IMR-90 (cell line): ENCODE measurements at regions not wholly inside any gene's neighbourhood (a gene's known extent, or its start where the extent isn't known, plus 50 kb on each side); places are given as distances from the start of the nearest gene placed in this dataset.

Source experiments
- ATAC-seq: fragments of 200-7000 bp; cut with Tn5 transposase; 2 replicates; pipeline ENCODE4 v1.9.1; 2020; ENCODE audit warnings: low read depth, mild to moderate bottlenecking, moderate library complexity
- BruUV-seq: library from RNA; stranded (reverse); fragments of 400-500 nt; replicated peaks from 2 replicates; lab custom pipeline; 2021; lab: Mats Ljungman, UMichigan
- CTCF ChIA-PET: fragments of 300-600 bp; formaldehyde crosslinking; extraction: SDS; loops from one replicate; lab custom pipeline; 2021; ENCODE audit warnings: antibody characterized with exemption; lab: Yijun Ruan, JAX
- POLR2A ChIA-PET: fragments of 300-600 bp; sonication (Branson Sonifier 250); formaldehyde crosslinking; loops from one replicate; lab custom pipeline; 2022; ENCODE audit warnings: antibody characterized with exemption; ENCODE audit not compliant: unreplicated experiment; lab: Charles Lee
- DNase-seq: peaks from one replicate; pipeline ENCODE4 v3.0.0; 2013
- H2AFZ ChIP-seq: replicated peaks from 2 replicates; pipeline ENCODE3; 2013; ENCODE audit warnings: low read length, mild to moderate bottlenecking; ENCODE audit not compliant: poor library complexity
- H2AK5ac ChIP-seq: 2 replicates; pipeline ENCODE4 v1.6.1; 2013; ENCODE audit warnings: low read depth, low read length, inconsistent platforms
- H2AK9ac ChIP-seq: replicated peaks from 2 replicates; pipeline ENCODE3; 2013; ENCODE audit warnings: mild to moderate bottlenecking, low read depth, low read length, moderate library complexity; ENCODE audit not compliant: poor library complexity
- H2BK120ac ChIP-seq: 2 replicates; pipeline ENCODE4 v1.6.1; 2013; ENCODE audit warnings: low read depth, low read length, inconsistent platforms
- H2BK15ac ChIP-seq: 3 replicates; pipeline ENCODE4 v1.6.1; 2013; ENCODE audit warnings: low read depth, low read length, inconsistent platforms
- H2BK20ac ChIP-seq: 2 replicates; pipeline ENCODE4 v1.6.1; 2013; ENCODE audit warnings: low read depth, mild to moderate bottlenecking, inconsistent platforms, low read length, moderate library complexity
- H2BK5ac ChIP-seq: 2 replicates; pipeline ENCODE4 v1.6.1; 2013; ENCODE audit warnings: mild to moderate bottlenecking, low read depth, low read length, inconsistent platforms; ENCODE audit not compliant: poor library complexity, severe bottlenecking
- H3K14ac ChIP-seq: replicated peaks from 2 replicates; pipeline ENCODE4 v1.6.1; 2013; ENCODE audit warnings: low read depth, low read length, inconsistent platforms
- H3K18ac ChIP-seq: 2 replicates; pipeline ENCODE4 v1.6.1; 2013; ENCODE audit warnings: low read depth, low read length, control low read depth
- H3K23ac ChIP-seq: 2 replicates; pipeline ENCODE4 v1.6.1; 2013; ENCODE audit warnings: low read depth, low read length, inconsistent platforms
- H3K27ac ChIP-seq: 2 replicates; pipeline ENCODE4 v1.5.1; 2013; ENCODE audit warnings: mild to moderate bottlenecking, control low read depth, low read length; ENCODE audit not compliant: insufficient read depth
- H3K27me3 ChIP-seq: 2 replicates; pipeline ENCODE4 v1.6.1; 2013; ENCODE audit warnings: low read length; ENCODE audit not compliant: control insufficient read depth, insufficient read depth
- H3K36me3 ChIP-seq: 2 replicates; pipeline ENCODE4 v1.6.1; 2013; ENCODE audit warnings: low read length, mixed read lengths; ENCODE audit not compliant: control insufficient read depth, insufficient read depth
- H3K4ac ChIP-seq: 2 replicates; pipeline ENCODE4 v1.6.1; 2013; ENCODE audit warnings: low read depth, low read length, inconsistent platforms
- H3K4me1 ChIP-seq: 2 replicates; pipeline ENCODE4 v1.6.1; 2013; ENCODE audit warnings: low read length, mixed read lengths; ENCODE audit not compliant: control insufficient read depth, insufficient read depth
- H3K4me2 ChIP-seq: 2 replicates; pipeline ENCODE4 v1.6.1; 2013; ENCODE audit warnings: low read depth, mild to moderate bottlenecking, control low read depth, low read length, moderate library complexity
- H3K4me3 ChIP-seq: 2 replicates; pipeline ENCODE4 v1.5.1; 2013; ENCODE audit warnings: low read depth, mild to moderate bottlenecking, control low read depth, low read length, moderate library complexity; ENCODE audit not compliant: insufficient read depth
- H3K56ac ChIP-seq: 2 replicates; pipeline ENCODE4 v1.6.1; 2013; ENCODE audit warnings: low read length, inconsistent platforms; ENCODE audit not compliant: insufficient read depth; ENCODE audit errors: extremely low read depth
- H3K79me1 ChIP-seq, 2 experiments: 2 replicates each; pipeline ENCODE4 v1.6.1; 2013; ENCODE audit warnings: low read length in 2 of 2, inconsistent platforms in 1 of 2, low read depth in 1 of 2
- H3K9ac ChIP-seq: 2 replicates; pipeline ENCODE4 v1.6.1; 2013; ENCODE audit warnings: low read depth, low read length, control low read depth
- H3K9me1 ChIP-seq: 2 replicates; pipeline ENCODE4 v1.6.1; 2013; ENCODE audit warnings: low read length, inconsistent platforms; ENCODE audit not compliant: insufficient read depth
- H3K9me3 ChIP-seq: 2 replicates; pipeline ENCODE4 v1.6.1; 2013; ENCODE audit warnings: low read length; ENCODE audit not compliant: control insufficient read depth, insufficient read depth
- H4K20me1 ChIP-seq: 2 replicates; pipeline ENCODE4 v1.6.1; 2013; ENCODE audit warnings: low read length, inconsistent platforms; ENCODE audit not compliant: insufficient read depth
- H4K5ac ChIP-seq: 2 replicates; pipeline ENCODE4 v1.6.1; 2013; ENCODE audit warnings: mild to moderate bottlenecking, low read depth, low read length, control low read depth
- H4K8ac ChIP-seq, 2 experiments: 2 replicates each; pipeline ENCODE4 v1.6.1; 2013; ENCODE audit warnings: low read depth in 2 of 2, low read length in 2 of 2, control low read depth in 1 of 2, inconsistent platforms in 1 of 2
- H4K91ac ChIP-seq: 2 replicates; pipeline ENCODE4 v1.6.1; 2013; ENCODE audit warnings: low read depth, low read length, inconsistent platforms; ENCODE audit not compliant: insufficient read depth
- CEBPB ChIP-seq: IDR thresholded peaks from 2 replicates; pipeline ENCODE4 v1.6.1; 2012; ENCODE audit warnings: low read depth, low read length, improper control_type of control experiment
- CTCF ChIP-seq: conservative IDR thresholded peaks from 2 replicates; pipeline ENCODE4 v1.5.1; 2012; ENCODE audit warnings: mild to moderate bottlenecking, low read depth, low read length, improper control_type of control experiment
- ELK1 ChIP-seq: fragments of 150-350 bp; IDR thresholded peaks from 2 replicates; pipeline ENCODE4 v1.6.1; 2016; ENCODE audit warnings: low read depth, mild to moderate bottlenecking, low read length, moderate library complexity, borderline replicate concordance
- FOS ChIP-seq: fragments of 150-350 bp; IDR thresholded peaks from 2 replicates; pipeline ENCODE4 v1.6.1; 2016; ENCODE audit warnings: low read depth, low read length
- RCOR1 ChIP-seq: IDR thresholded peaks from 2 replicates; pipeline ENCODE4 v1.6.1; 2012; ENCODE audit warnings: mild to moderate bottlenecking, low read length, improper control_type of control experiment; ENCODE audit not compliant: insufficient replicate concordance
- RFX5 ChIP-seq: IDR thresholded peaks from 2 replicates; pipeline ENCODE4 v1.8.0; 2012; ENCODE audit warnings: low read depth, mild to moderate bottlenecking, low read length, moderate library complexity
- WGBS, 2 experiments: methylation state at CpG; one replicate each; pipeline versions ENCODE4 v1.1.5 to v1.1.7; 2013; ENCODE audit warnings: missing lambda C conversion rate in 2 of 2; ENCODE audit not compliant: insufficient read length in 1 of 2; ENCODE audit errors: extremely low coverage in 2 of 2; 5-methylcytosine and 5-hydroxymethylcytosine counted together
- dilution Hi-C: fragments of 300-500 bp; cut with HindIII; formaldehyde crosslinking; loops from one replicate; pipeline ENCODE4 v1.14.3; 2018; ENCODE audit warnings: low sequenced_read_pairs; ENCODE audit not compliant: unreplicated experiment
- in situ Hi-C: fragments of 300-500 bp; cut with MboI; formaldehyde crosslinking; loops from 3 replicates; pipeline ENCODE4 v1.14.3; 2019; ENCODE audit warnings: low sequenced_read_pairs, inconsistent platforms, mixed read lengths
- intact Hi-C: fragments of 100-400 bp; cut with micrococcal nuclease; formaldehyde crosslinking; loops from 2 replicates; pipeline ENCODE4 v1.10.0; 2022

GRCh38 chr2:176907341-176907740 is 305.3 kb upstream of the HNRNPA3 start:
- Histone ChIP-seq H3K9me1 (no peaks in the 10 kb centered on the region), H2BK20ac (no peak overlapping the region), H3K79me1 (no peaks in the 10 kb centered on the region), H2BK120ac (no peak overlapping the region), H2BK15ac (no peak overlapping the region), H3K36me3 (no peaks in the 10 kb centered on the region), H4K5ac (no peak overlapping the region), H3K27ac (no peak overlapping the region), H3K4ac (no peak overlapping the region), H2AK5ac (no peak overlapping the region), H4K91ac (no peak overlapping the region), H2AK9ac (no peak overlapping the region), H4K8ac (no peak overlapping the region), H2BK5ac (no peak overlapping the region), H3K4me1 (no peaks in the 10 kb centered on the region), H3K23ac (no peak overlapping the region), H3K4me3 (no peak overlapping the region), H3K27me3 (no peaks in the 10 kb centered on the region), H3K18ac (no peak overlapping the region), H3K4me2 (no peak overlapping the region), H3K9ac (no peak overlapping the region), H4K20me1 (no peaks in the 10 kb centered on the region), H3K14ac (no peak overlapping the region), H3K9me3 (no peaks in the 10 kb centered on the region), H3K56ac (no peak overlapping the region), H2AFZ (no peak overlapping the region)
- WGBS, 2 experiments = no CpG with 5 or more reads among the region's 3 CpGs
- dilution Hi-C loops (no loop called here), intact Hi-C loops (no loop called here), in situ Hi-C loops (no loop called here)
- ATAC-seq (no peak), DNase-seq (no peak)
- POLR2A ChIA-PET = no interaction called here
- CTCF ChIA-PET = no interaction called here
- TF ChIP-seq CTCF = no peak
- no peak for TF ChIP-seq CEBPB
- no peak for TF ChIP-seq FOS
- TF ChIP-seq ELK1 = no peak
- TF ChIP-seq RCOR1 = no peak
- TF ChIP-seq RFX5 = no peak
- BruUV-seq = no TSS peak
